Naive thymus-derived CD4-positive, alpha-beta T cell (primary cell): ENCODE measurements at regions not wholly inside any gene's neighbourhood (a gene's known extent, or its start where the extent isn't known, plus 50 kb on each side); places are given as distances from the start of the nearest gene placed in this dataset.

ENCODE experiments used
- ATAC-seq: fragments of 150-1000 bp; cut with Tn5 transposase; 2 replicates; pipeline ENCODE4 v1.10.0; 2021; ENCODE audit warnings: mild to moderate bottlenecking, moderate library complexity
- CTCF ChIA-PET: fragments of 350-600 bp; sonication (Branson Sonifier 250); formaldehyde crosslinking; loops from one replicate; lab custom pipeline; 2021; ENCODE audit warnings: antibody characterized with exemption; lab: Charles Lee
- POLR2A ChIA-PET: fragments of 350-600 bp; sonication (Branson Sonifier 250); formaldehyde crosslinking; loops from one replicate; lab custom pipeline; 2021; ENCODE audit warnings: antibody characterized with exemption, inconsistent platforms; lab: Charles Lee
- DNase-seq, 9 donors: peaks; one replicate each; pipeline versions ENCODE4 v3.0.0 to v3.0.0-alpha.2; 2020 to 2022; ENCODE audit warnings: mixed read lengths in 1 of 9
- H3K27ac ChIP-seq: one replicate; pipeline ENCODE4 v1.7.0; 2013; ENCODE audit warnings: mild to moderate bottlenecking, low read depth, low read length, moderate library complexity
- H3K27me3 ChIP-seq, 2 donors: one replicate each; pipeline ENCODE4 v1.7.0; 2013; ENCODE audit warnings: low read length in 2 of 2, mild to moderate bottlenecking in 2 of 2, moderate library complexity in 2 of 2; ENCODE audit not compliant: control insufficient read depth in 2 of 2, insufficient read depth in 2 of 2
- H3K36me3 ChIP-seq, 3 experiments: 1 replicate in 2 of 3; 2 replicates in 1 of 3; pipeline ENCODE4 v1.7.0; 2013; ENCODE audit warnings: low read length in 3 of 3, mild to moderate bottlenecking in 3 of 3, moderate library complexity in 1 of 3; ENCODE audit not compliant: insufficient read depth in 3 of 3, control insufficient read depth in 2 of 3
- H3K4me1 ChIP-seq, 2 donors: one replicate each; pipeline ENCODE4 v1.7.0; 2013; ENCODE audit warnings: low read length in 2 of 2, mild to moderate bottlenecking in 2 of 2, moderate library complexity in 1 of 2; ENCODE audit not compliant: control insufficient read depth in 2 of 2, insufficient read depth in 2 of 2
- H3K4me3 ChIP-seq: 2 replicates; pipeline ENCODE4 v1.7.0; 2013; ENCODE audit warnings: mild to moderate bottlenecking, low read length
- H3K9me3 ChIP-seq, 3 experiments: 1 replicate in 2 of 3; 2 replicates in 1 of 3; pipeline ENCODE4 v1.7.0; 2013; ENCODE audit warnings: low read length in 3 of 3; ENCODE audit not compliant: control insufficient read depth in 2 of 3
- H3K27ac Mint-ChIP-seq, 9 donors: one replicate each; pipeline ENCODE4 v1.8.0; 2020 to 2022; ENCODE audit warnings: mixed read lengths in 9 of 9, mild to moderate bottlenecking in 8 of 9, moderate library complexity in 5 of 9, inconsistent platforms in 2 of 9
- H3K27me3 Mint-ChIP-seq, 5 donors: one replicate each; pipeline ENCODE4 v1.8.0; 2021 to 2022; ENCODE audit warnings: mixed read lengths in 5 of 5, mild to moderate bottlenecking in 1 of 5
- H3K36me3 Mint-ChIP-seq, 5 donors: one replicate each; pipeline ENCODE4 v1.8.0; 2020 to 2022; ENCODE audit warnings: mixed read lengths in 5 of 5, mild to moderate bottlenecking in 3 of 5, inconsistent platforms in 1 of 5
- H3K4me1 Mint-ChIP-seq, 7 donors: one replicate each; pipeline ENCODE4 v1.8.0; 2020 to 2022; ENCODE audit warnings: mixed read lengths in 7 of 7, mild to moderate bottlenecking in 3 of 7, inconsistent platforms in 1 of 7
- H3K4me3 Mint-ChIP-seq, 10 donors: one replicate each; pipeline ENCODE4 v1.8.0; 2020 to 2022; ENCODE audit warnings: mild to moderate bottlenecking in 10 of 10, mixed read lengths in 10 of 10, moderate library complexity in 6 of 10, inconsistent platforms in 2 of 10
- H3K9me3 Mint-ChIP-seq, 11 donors: one replicate each; pipeline ENCODE4 v1.8.0; 2020 to 2022; ENCODE audit warnings: mixed read lengths in 11 of 11, mild to moderate bottlenecking in 4 of 11, inconsistent platforms in 1 of 11, moderate library complexity in 1 of 11
- intact Hi-C, 2 donors: fragments of 100-400 bp; cut with micrococcal nuclease; formaldehyde crosslinking; loops; one replicate each; pipeline ENCODE4 v1.15.1; 2023

- peaks cover 23 to 44% of the 10 kb centered on the region in 2 donors for H3K4me1 ChIP-seq
Measured at GRCh38 chr12:92537290-92537960, 165.4 kb upstream of the PLEKHG7 start.

DNA sequence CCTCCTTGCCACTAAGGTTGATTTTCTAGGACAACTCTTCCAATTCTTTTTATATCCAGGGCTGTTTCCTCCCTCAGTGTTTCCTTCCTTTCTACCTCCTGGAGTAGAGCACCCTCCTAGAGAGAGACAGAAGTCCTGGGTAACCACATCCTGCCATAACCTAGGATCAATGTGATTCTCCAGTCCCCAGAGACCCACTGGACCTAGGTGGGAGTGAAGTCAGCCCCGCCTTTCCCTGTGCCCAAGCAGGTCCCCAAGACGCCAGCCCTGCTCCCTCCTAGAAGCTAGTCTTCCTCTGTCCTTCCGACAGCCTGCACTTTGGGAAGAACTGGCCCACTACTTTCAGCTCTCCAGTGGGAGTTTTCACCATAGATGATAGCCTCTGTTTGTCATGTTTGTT lies 166.8 kb upstream of the PLEKHG7 start:
- H3K27ac Mint-ChIP-seq, result peak overlapping the region in 2 of 9 donors; percentile 13 to 55
- intact Hi-C loops, result no loop called here

More at GRCh38 chr12:92537290-92537960, 165.4 kb upstream of the PLEKHG7 start:
- CTCF ChIA-PET, result interaction anchor here (0.7 to 1.0 kb wide), 2 partner anchors 210 to 661 kb away, joined by 3 read pairs; no protein-coding TSS in a partner anchor
- Histone ChIP-seq H3K36me3 (no peaks in the 10 kb centered on the region), H3K4me3 (no peak overlapping the region), H3K9me3 (no peaks in the 10 kb centered on the region), H3K27me3 (no peaks in the 10 kb centered on the region), H3K27ac (no peak overlapping the region)
- no peak for ATAC-seq
- Mint-ChIP-seq H3K27me3 (no peaks in the 10 kb centered on the region), H3K27ac (peak overlapping the region in 6 of 9 donors; percentile 12 to 86 (median 61)), H3K9me3 (peaks cover 0 to 15% (median 0%) of the 10 kb centered on the region in 11 donors), H3K36me3 (peaks cover 0 to 30% (median 0%) of the 10 kb centered on the region in 5 donors), H3K4me1 (peaks cover 21 to 56% (median 42%) of the 10 kb centered on the region in 7 donors), H3K4me3 (peak overlapping the region in 2 of 10 donors; percentile 18 to 41)
- intact Hi-C loops, result no loop called here
- POLR2A ChIA-PET, result no interaction called here
- DNase-seq, result no peak

DNA sequence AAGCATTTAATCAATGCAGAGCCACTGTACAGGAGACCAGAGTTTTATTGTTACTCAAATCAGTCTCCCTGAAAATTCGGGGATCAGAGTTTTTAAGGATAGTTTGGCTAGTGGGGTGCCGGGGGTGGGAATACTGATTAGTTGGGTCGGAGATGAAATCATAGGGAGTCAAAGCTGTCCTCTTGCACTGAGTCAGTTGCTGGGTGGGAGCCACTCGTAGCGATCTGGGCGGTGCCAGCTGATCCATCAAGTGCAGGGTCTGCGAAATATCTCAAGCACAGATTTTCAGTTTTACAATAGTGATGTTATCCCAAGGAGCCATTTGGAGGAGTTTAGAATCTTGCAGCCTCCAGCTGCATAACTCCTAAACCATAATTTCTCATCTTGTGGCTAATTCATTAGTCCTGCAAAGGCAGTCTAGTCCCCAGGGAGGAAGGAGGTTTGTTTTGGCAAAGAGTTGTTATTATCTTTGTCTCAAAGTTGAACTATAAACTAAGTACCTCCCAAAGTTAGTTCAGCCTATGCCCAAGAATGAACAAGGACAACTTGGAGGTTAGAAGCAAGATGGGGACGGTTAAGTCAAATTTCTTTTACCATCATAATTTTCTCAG lies 169.4 kb upstream of the PLEKHG7 start:
- ATAC-seq, result no peak
- Mint-ChIP-seq H3K9me3 (peaks cover 0 to 10% (median 0%) of the 10 kb centered on the region in 11 donors), H3K4me3 (no peak overlapping the region), H3K27me3 (no peaks in the 10 kb centered on the region), H3K27ac (no peak overlapping the region), H3K4me1 (peaks cover 9 to 26% (median 17%) of the 10 kb centered on the region in 7 donors), H3K36me3 (peaks cover 0 to 28% (median 5%) of the 10 kb centered on the region in 5 donors)
- POLR2A ChIA-PET, result interaction anchor here (0.7 kb wide), 1 partner anchor 1023 kb away, joined by 3 read pairs; no protein-coding TSS in a partner anchor
- Histone ChIP-seq H3K27ac (no peak overlapping the region), H3K4me3 (no peak overlapping the region), H3K4me1 (peaks cover 6 to 7% of the 10 kb centered on the region in 2 donors), H3K9me3 (no peaks in the 10 kb centered on the region), H3K36me3 (no peaks in the 10 kb centered on the region), H3K27me3 (no peaks in the 10 kb centered on the region)
- intact Hi-C loops, result no loop called here
- no peak for DNase-seq
- CTCF ChIA-PET, result no interaction called here

More for the DNA sequence above, 166.8 kb upstream of the PLEKHG7 start:
- Mint-ChIP-seq H3K4me3 (no peak overlapping the region), H3K36me3 (peaks cover 0 to 32% (median 0%) of the 10 kb centered on the region in 5 donors), H3K27me3 (no peaks in the 10 kb centered on the region), H3K4me1 (peaks cover 19 to 45% (median 38%) of the 10 kb centered on the region in 7 donors), H3K9me3 (peaks cover 0 to 15% (median 0%) of the 10 kb centered on the region in 11 donors)
- H3K27me3 ChIP-seq, result no peaks in the 10 kb centered on the region
- ATAC-seq (no peak), DNase-seq (no peak)
- POLR2A ChIA-PET, result no interaction called here
- no peak overlapping the region for H3K27ac ChIP-seq
- no peaks in the 10 kb centered on the region for H3K36me3 ChIP-seq
- CTCF ChIA-PET, result no interaction called here
- no peaks in the 10 kb centered on the region for H3K9me3 ChIP-seq
- H3K4me1 ChIP-seq, result peaks cover 23 to 31% of the 10 kb centered on the region in 2 donors
- H3K4me3 ChIP-seq, result no peak overlapping the region

- ChIA-PET CTCF (interaction anchor here (0.6 kb wide), 1 partner anchor 160 kb away, joined by 3 read pairs; no protein-coding TSS in a partner anchor), POLR2A (interaction anchor here (1.0 kb wide), 1 partner anchor 17 kb away, joined by 3 read pairs; no protein-coding TSS in a partner anchor)
- H3K36me3 Mint-ChIP-seq, result peaks cover 0 to 26% (median 5%) of the 10 kb centered on the region in 5 donors
- H3K4me1 Mint-ChIP-seq, result peaks cover 6 to 13% (median 11%) of the 10 kb centered on the region in 7 donors
- no peaks in the 10 kb centered on the region for H3K4me1 ChIP-seq
- no peak overlapping the region for H3K27ac Mint-ChIP-seq
- no peaks in the 10 kb centered on the region for H3K27me3 Mint-ChIP-seq
- H3K4me3 ChIP-seq, result no peak overlapping the region
- no peak for ATAC-seq
- intact Hi-C loops, result no loop called here
- no peak overlapping the region for H3K4me3 Mint-ChIP-seq
- H3K27ac ChIP-seq, result no peak overlapping the region
- no peaks in the 10 kb centered on the region for H3K27me3 ChIP-seq
- peaks cover 0 to 10% (median 0%) of the 10 kb centered on the region in 11 donors for H3K9me3 Mint-ChIP-seq
- H3K9me3 ChIP-seq, result no peaks in the 10 kb centered on the region
- H3K36me3 ChIP-seq, result no peaks in the 10 kb centered on the region
- no peak for DNase-seq
Measured at GRCh38 chr12:92530706-92531105, 172.1 kb upstream of the PLEKHG7 start.

DNA sequence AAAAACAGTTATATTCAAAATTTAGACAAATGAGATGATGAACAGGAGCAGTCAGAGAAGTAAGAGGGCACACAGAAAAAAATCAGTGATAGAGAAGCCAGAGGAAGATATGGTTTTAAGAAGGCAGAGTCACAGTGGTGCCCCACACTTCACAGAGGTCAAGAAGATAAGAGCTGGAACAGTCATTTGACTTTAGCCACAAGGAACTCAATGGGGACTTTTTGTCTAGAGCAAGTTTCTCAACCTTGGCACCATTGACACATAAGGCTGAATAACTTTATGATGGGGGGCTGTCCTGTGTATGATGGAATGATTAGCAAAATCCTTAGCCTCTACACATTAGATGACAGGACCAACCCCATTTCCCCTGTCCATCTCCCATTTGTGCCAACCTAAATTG lies 172.8 kb upstream of the PLEKHG7 start:
- Histone ChIP-seq H3K27ac (no peak overlapping the region), H3K4me3 (no peak overlapping the region), H3K9me3 (no peaks in the 10 kb centered on the region), H3K4me1 (peaks cover 0 to under 1% of the 10 kb centered on the region in 2 donors), H3K27me3 (no peaks in the 10 kb centered on the region), H3K36me3 (no peaks in the 10 kb centered on the region)
- ATAC-seq, result peak; percentile 66
- Mint-ChIP-seq H3K27me3 (no peaks in the 10 kb centered on the region), H3K9me3 (peaks cover 0 to 10% (median 0%) of the 10 kb centered on the region in 11 donors), H3K27ac (peak overlapping the region in 1 of 9 donors; percentile 0), H3K4me3 (no peak overlapping the region), H3K4me1 (peaks cover 5 to 13% (median 9%) of the 10 kb centered on the region in 7 donors), H3K36me3 (peaks cover 0 to 25% (median 5%) of the 10 kb centered on the region in 5 donors)
- DNase-seq, result no peak
- ChIA-PET POLR2A (no interaction called here), CTCF (no interaction called here)
- intact Hi-C loops, result no loop called here

- ChIA-PET CTCF (no interaction called here), POLR2A (no interaction called here)
- Mint-ChIP-seq H3K27ac (no peak overlapping the region), H3K4me3 (no peak overlapping the region), H3K4me1 (peaks cover 11 to 17% (median 13%) of the 10 kb centered on the region in 7 donors), H3K36me3 (peaks cover 2 to 30% (median 9%) of the 10 kb centered on the region in 5 donors), H3K27me3 (no peaks in the 10 kb centered on the region), H3K9me3 (peaks cover 0 to 16% (median 2%) of the 10 kb centered on the region in 11 donors)
- DNase-seq, result no peak
- intact Hi-C loops, result no loop called here
- Histone ChIP-seq H3K4me1 (peaks cover 0 to 7% of the 10 kb centered on the region in 2 donors), H3K4me3 (no peak overlapping the region), H3K27ac (no peak overlapping the region), H3K36me3 (no peaks in the 10 kb centered on the region), H3K27me3 (no peaks in the 10 kb centered on the region), H3K9me3 (no peaks in the 10 kb centered on the region)
- ATAC-seq, result no peak
Measured at GRCh38 chr12:92528586-92528985, 174.2 kb upstream of the PLEKHG7 start.
